ENCODE measurements at regions not wholly inside any gene's neighbourhood (a gene's known extent, or its start where the extent isn't known, plus 50 kb on each side); places are given as distances from the start of the nearest gene placed in this dataset.
"Not testable (repeated sequence)": the region's sequence is repeated elsewhere in the genome, so short reads cannot be mapped to it uniquely, and the experiment has no call there.

- H3K27me3 ChIP-seq (replicated peaks; ENCODE audit: insufficient read depth); H3K9ac ChIP-seq; H2AFZ ChIP-seq; H3K4me2 ChIP-seq (ENCODE audit: unreplicated experiment); H3K9me3 ChIP-seq (ENCODE audit: low read depth); H4K20me1 ChIP-seq (ENCODE audit: insufficient read depth); H3K79me2 ChIP-seq (ENCODE audit: insufficient read depth); in situ Hi-C loops (cut with MboI); DNase-seq; H3F3A ChIP-seq (ENCODE audit: insufficient read depth); H3K9me2 ChIP-seq (ENCODE audit: insufficient read depth); H3K4me1 ChIP-seq (ENCODE audit: insufficient read depth); H3K27ac ChIP-seq; H3K36me3 ChIP-seq (ENCODE audit: low read depth); H3K4me3 ChIP-seq: not testable (repeated sequence)
- 12 to 14% methylated on average over 3 to 4 of the region's 4 CpGs for WGBS, 2 experiments (ENCODE audit: low coverage in 1 of 2, low lambda C conversion rate in 2 of 2, missing lambda C conversion rate in 2 of 2)
Observed at GRCh38 chr14:106706488-106706887, 1180.1 kb downstream of the TMEM121 start.

DNA sequence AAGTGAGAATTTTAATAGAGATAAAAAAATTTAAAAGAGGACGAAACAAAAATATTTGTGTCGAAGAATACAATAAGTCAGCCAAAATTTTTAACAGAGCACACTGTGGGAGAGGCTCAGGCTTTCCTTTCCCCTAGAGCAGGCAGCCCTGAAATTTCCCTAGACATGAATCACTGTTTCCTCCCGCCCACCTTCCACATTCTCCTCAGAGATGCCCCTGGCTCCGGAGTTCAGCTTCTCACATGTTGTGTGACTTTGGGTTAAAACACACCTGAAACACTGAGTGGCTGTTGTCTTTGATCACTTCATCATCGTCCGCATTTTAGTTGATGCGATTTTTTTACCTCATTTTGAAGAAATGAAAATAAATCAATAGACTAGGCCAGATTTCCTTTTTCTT lies 1183.8 kb downstream of the TMEM121 start:
- WGBS, 2 experiments (ENCODE audit: low coverage in 1 of 2, low lambda C conversion rate in 2 of 2, missing lambda C conversion rate in 2 of 2): 23 to 26% methylated on average over 7 of the region's 7 CpGs
- H3K9me3 ChIP-seq (ENCODE audit: low read depth); H3K9me2 ChIP-seq (ENCODE audit: insufficient read depth); H3K27me3 ChIP-seq (replicated peaks; ENCODE audit: insufficient read depth); H3K27ac ChIP-seq; H3K9ac ChIP-seq; H4K20me1 ChIP-seq (ENCODE audit: insufficient read depth); H2AFZ ChIP-seq; H3K79me2 ChIP-seq (ENCODE audit: insufficient read depth); in situ Hi-C loops (cut with MboI); H3K4me2 ChIP-seq (ENCODE audit: unreplicated experiment); H3F3A ChIP-seq (ENCODE audit: insufficient read depth); H3K4me1 ChIP-seq (ENCODE audit: insufficient read depth); H3K36me3 ChIP-seq (ENCODE audit: low read depth); H3K4me3 ChIP-seq; DNase-seq: not testable (repeated sequence)

- WGBS, 2 experiments (ENCODE audit: low coverage in 1 of 2, low lambda C conversion rate in 2 of 2, missing lambda C conversion rate in 2 of 2): 11 to 29% methylated on average over 5 of the region's 5 CpGs
- H3K4me1 ChIP-seq (ENCODE audit: insufficient read depth); H3K79me2 ChIP-seq (ENCODE audit: insufficient read depth); in situ Hi-C loops (cut with MboI); H3F3A ChIP-seq (ENCODE audit: insufficient read depth); H3K4me3 ChIP-seq; H2AFZ ChIP-seq; H3K36me3 ChIP-seq (ENCODE audit: low read depth); H3K9me3 ChIP-seq (ENCODE audit: low read depth); H3K4me2 ChIP-seq (ENCODE audit: unreplicated experiment); H3K27ac ChIP-seq; H3K9me2 ChIP-seq (ENCODE audit: insufficient read depth); H4K20me1 ChIP-seq (ENCODE audit: insufficient read depth); H3K9ac ChIP-seq; DNase-seq; H3K27me3 ChIP-seq (replicated peaks; ENCODE audit: insufficient read depth): not testable (repeated sequence)
Observed at GRCh38 chr14:106712513-106712912, 1186.1 kb downstream of the TMEM121 start.

DNA sequence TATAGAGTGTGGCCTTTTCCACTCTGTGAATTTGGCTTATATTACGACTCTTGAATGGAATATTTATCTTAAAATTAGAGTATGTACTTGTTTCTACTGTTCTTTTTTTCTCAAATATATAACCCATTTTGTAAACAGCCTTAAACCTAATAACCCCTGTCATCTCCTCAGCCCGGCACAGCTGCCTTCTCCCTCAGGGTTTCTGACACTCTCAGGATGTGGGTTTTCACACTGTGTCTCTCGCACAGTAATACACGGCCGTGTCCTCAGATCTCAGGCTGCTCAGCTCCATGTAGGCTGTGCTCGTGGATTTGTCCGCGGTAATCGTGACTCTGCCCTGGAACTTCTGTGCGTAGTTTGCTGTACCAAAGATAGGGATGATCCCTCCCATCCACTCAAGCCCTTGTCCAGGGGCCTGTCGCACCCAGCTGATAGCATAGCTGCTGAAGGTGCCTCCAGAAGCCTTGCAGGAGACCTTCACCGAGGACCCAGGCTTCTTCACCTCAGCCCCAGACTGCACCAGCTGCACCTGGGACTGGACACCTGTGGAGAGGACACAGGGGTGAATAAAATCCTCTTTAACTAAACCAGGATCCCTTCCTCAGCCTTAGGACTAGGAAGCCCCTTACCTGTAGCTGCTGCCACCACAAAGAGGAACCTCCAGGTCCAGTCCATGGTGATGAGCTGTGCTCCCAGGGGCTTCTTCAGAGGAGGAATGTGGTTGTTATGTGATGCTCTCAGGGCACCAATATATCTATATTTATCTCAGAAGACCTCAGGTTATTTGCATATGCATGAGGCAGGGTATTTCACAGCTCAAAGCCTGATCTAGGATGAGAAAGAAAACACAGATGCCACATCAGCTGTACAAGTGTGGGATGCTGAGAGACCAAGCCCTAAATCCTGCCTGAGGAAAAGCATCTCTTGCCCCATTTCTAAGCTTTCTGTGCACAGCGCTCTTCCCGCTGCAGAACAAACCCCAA lies 1188.4 kb downstream of the TMEM121 start:
- DNase-seq: not testable (repeated sequence)

GRCh38 chr14:106717544-106717943 lies 1191.2 kb downstream of the TMEM121 start:
- H3K79me2 ChIP-seq (ENCODE audit: insufficient read depth); H3K9ac ChIP-seq; in situ Hi-C loops (cut with MboI); H4K20me1 ChIP-seq (ENCODE audit: insufficient read depth); H3K9me3 ChIP-seq (ENCODE audit: low read depth); H3K4me2 ChIP-seq (ENCODE audit: unreplicated experiment); H3K9me2 ChIP-seq (ENCODE audit: insufficient read depth); H3K4me3 ChIP-seq; H3K27ac ChIP-seq; H3F3A ChIP-seq (ENCODE audit: insufficient read depth); H2AFZ ChIP-seq; H3K36me3 ChIP-seq (ENCODE audit: low read depth); H3K27me3 ChIP-seq (replicated peaks; ENCODE audit: insufficient read depth); H3K4me1 ChIP-seq (ENCODE audit: insufficient read depth); DNase-seq: not testable (repeated sequence)
- WGBS, 2 experiments (ENCODE audit: low coverage in 1 of 2, low lambda C conversion rate in 2 of 2, missing lambda C conversion rate in 2 of 2): 4 to 15% methylated on average over 9 to 11 of the region's 11 CpGs

More for the DNA sequence above, 1188.4 kb downstream of the TMEM121 start:
- H3K4me2 ChIP-seq (ENCODE audit: unreplicated experiment); H2AFZ ChIP-seq; H3K9me2 ChIP-seq (ENCODE audit: insufficient read depth); H3K36me3 ChIP-seq (ENCODE audit: low read depth); H3K9ac ChIP-seq; H3K9me3 ChIP-seq (ENCODE audit: low read depth); H3K4me3 ChIP-seq; H4K20me1 ChIP-seq (ENCODE audit: insufficient read depth); in situ Hi-C loops (cut with MboI); H3K4me1 ChIP-seq (ENCODE audit: insufficient read depth); H3F3A ChIP-seq (ENCODE audit: insufficient read depth); H3K27ac ChIP-seq; H3K79me2 ChIP-seq (ENCODE audit: insufficient read depth); H3K27me3 ChIP-seq (replicated peaks; ENCODE audit: insufficient read depth): not testable (repeated sequence)
- 50 to 59% methylated on average over 8 to 12 of the region's 14 CpGs for WGBS, 2 experiments (ENCODE audit: low coverage in 1 of 2, low lambda C conversion rate in 2 of 2, missing lambda C conversion rate in 2 of 2)

- H2AFZ ChIP-seq; H3K9me3 ChIP-seq (ENCODE audit: low read depth); H3K4me2 ChIP-seq (ENCODE audit: unreplicated experiment); H3K9me2 ChIP-seq (ENCODE audit: insufficient read depth); DNase-seq; H3K27ac ChIP-seq; H3K4me3 ChIP-seq; in situ Hi-C loops (cut with MboI); H3K79me2 ChIP-seq (ENCODE audit: insufficient read depth); H3F3A ChIP-seq (ENCODE audit: insufficient read depth); H3K36me3 ChIP-seq (ENCODE audit: low read depth); H3K9ac ChIP-seq; H4K20me1 ChIP-seq (ENCODE audit: insufficient read depth); H3K27me3 ChIP-seq (replicated peaks; ENCODE audit: insufficient read depth); H3K4me1 ChIP-seq (ENCODE audit: insufficient read depth): not testable (repeated sequence)
- WGBS, 2 experiments (ENCODE audit: low coverage in 1 of 2, low lambda C conversion rate in 2 of 2, missing lambda C conversion rate in 2 of 2): 27 to 30% methylated on average over 2 of the region's 2 CpGs
Observed at GRCh38 chr14:106719880-106720279, 1193.5 kb downstream of the TMEM121 start.

GRCh38 chr14:106721926-106722325 lies 1195.5 kb downstream of the TMEM121 start:
- H3K4me2 ChIP-seq (ENCODE audit: unreplicated experiment); H4K20me1 ChIP-seq (ENCODE audit: insufficient read depth); H2AFZ ChIP-seq; H3K79me2 ChIP-seq (ENCODE audit: insufficient read depth); in situ Hi-C loops (cut with MboI); H3F3A ChIP-seq (ENCODE audit: insufficient read depth); H3K9me2 ChIP-seq (ENCODE audit: insufficient read depth); H3K36me3 ChIP-seq (ENCODE audit: low read depth); H3K4me3 ChIP-seq; DNase-seq; H3K27me3 ChIP-seq (replicated peaks; ENCODE audit: insufficient read depth); H3K9ac ChIP-seq; H3K9me3 ChIP-seq (ENCODE audit: low read depth); H3K27ac ChIP-seq; H3K4me1 ChIP-seq (ENCODE audit: insufficient read depth): not testable (repeated sequence)
- WGBS, 2 experiments (ENCODE audit: low coverage in 1 of 2, low lambda C conversion rate in 2 of 2, missing lambda C conversion rate in 2 of 2): 31 to 37% methylated on average over 4 of the region's 4 CpGs
